DND-41 (cell line): ENCODE measurements at regions not wholly inside any gene's neighbourhood (a gene's known extent, or its start where the extent isn't known, plus 50 kb on each side); places are given as distances from the start of the nearest gene placed in this dataset.

ENCODE experiments used
- EZH2 ChIP-seq: IDR thresholded peaks from 3 replicates; pipeline ENCODE4 v1.6.1; 2012; ENCODE audit warnings: borderline replicate concordance, low read depth, mild to moderate bottlenecking, moderate library complexity, low read length, inconsistent platforms; ENCODE audit not compliant: severe bottlenecking
- TF ChIP-seq, protein P1 (sequence below): IDR thresholded peaks from 2 replicates; pipeline ENCODE4 v1.5.1; 2012; ENCODE audit warnings: borderline replicate concordance, low read length, moderate library complexity, mild to moderate bottlenecking; ENCODE audit not compliant: poor library complexity, severe bottlenecking; ENCODE audit errors: extremely low read depth

DNA sequence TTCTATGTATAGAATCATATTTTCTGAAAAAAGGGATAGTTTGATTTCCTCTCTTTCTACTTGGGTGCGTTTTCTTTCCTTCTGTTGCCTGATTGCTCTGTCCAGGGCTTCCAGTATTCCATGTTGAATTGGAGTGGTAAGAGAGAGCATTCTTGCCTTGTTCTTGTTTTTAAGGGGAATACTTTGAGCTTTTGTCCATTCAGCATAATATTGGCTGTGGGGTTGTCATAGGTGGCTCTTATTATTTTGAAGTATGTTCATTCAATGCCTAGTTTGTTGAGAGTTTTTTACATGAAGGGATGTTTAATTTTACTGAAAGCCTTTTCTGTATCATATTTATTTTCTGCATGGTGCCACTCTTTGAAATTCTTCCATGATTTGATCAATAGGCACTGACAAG is 173.5 kb upstream of the IRS2 start:
- TF ChIP-seq, protein P1, sequence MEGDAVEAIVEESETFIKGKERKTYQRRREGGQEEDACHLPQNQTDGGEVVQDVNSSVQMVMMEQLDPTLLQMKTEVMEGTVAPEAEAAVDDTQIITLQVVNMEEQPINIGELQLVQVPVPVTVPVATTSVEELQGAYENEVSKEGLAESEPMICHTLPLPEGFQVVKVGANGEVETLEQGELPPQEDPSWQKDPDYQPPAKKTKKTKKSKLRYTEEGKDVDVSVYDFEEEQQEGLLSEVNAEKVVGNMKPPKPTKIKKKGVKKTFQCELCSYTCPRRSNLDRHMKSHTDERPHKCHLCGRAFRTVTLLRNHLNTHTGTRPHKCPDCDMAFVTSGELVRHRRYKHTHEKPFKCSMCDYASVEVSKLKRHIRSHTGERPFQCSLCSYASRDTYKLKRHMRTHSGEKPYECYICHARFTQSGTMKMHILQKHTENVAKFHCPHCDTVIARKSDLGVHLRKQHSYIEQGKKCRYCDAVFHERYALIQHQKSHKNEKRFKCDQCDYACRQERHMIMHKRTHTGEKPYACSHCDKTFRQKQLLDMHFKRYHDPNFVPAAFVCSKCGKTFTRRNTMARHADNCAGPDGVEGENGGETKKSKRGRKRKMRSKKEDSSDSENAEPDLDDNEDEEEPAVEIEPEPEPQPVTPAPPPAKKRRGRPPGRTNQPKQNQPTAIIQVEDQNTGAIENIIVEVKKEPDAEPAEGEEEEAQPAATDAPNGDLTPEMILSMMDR, result no peak
- no peak for TF ChIP-seq EZH2
